HG03139 (cell line): ENCODE measurements at regions not wholly inside any gene's neighbourhood (a gene's known extent, or its start where the extent isn't known, plus 50 kb on each side); places are given as distances from the start of the nearest gene placed in this dataset.
"Not testable (repeated sequence)": the region's sequence is repeated elsewhere in the genome, so short reads cannot be mapped to it uniquely, and the experiment has no call there.

Source experiments
- ATAC-seq: cut with Tn5 transposase; IDR thresholded peaks from one replicate; pipeline ENCODE4 v1.9.1; 2021; ENCODE audit not compliant: unreplicated experiment

- no peak for ATAC-seq
Observed at GRCh38 chr1:232364654-232365382, 265.1 kb downstream of the SIPA1L2 start.

GRCh38 chr1:232363008-232363407, 266.9 kb downstream of the SIPA1L2 start:
- ATAC-seq: no peak

GRCh38 chr1:232357416-232357815, 272.5 kb downstream of the SIPA1L2 start:
- no peak for ATAC-seq

GRCh38 chr1:232355162-232356006, 274.5 kb downstream of the SIPA1L2 start:
- no peak for ATAC-seq

- no peak for ATAC-seq
Observed at GRCh38 chr1:232353001-232353400, 276.9 kb downstream of the SIPA1L2 start.

GRCh38 chr1:232352366-232352765, 277.6 kb downstream of the SIPA1L2 start:
- no peak for ATAC-seq

GRCh38 chr1:232351335-232351734, 278.6 kb downstream of the SIPA1L2 start:
- ATAC-seq: no peak

- ATAC-seq: no peak
Observed at GRCh38 chr1:232346844-232347243, 283.1 kb downstream of the SIPA1L2 start.

- ATAC-seq: no peak
Observed at GRCh38 chr1:232344791-232345399, 285.0 kb downstream of the SIPA1L2 start.

GRCh38 chr1:232344186-232344585, 285.7 kb downstream of the SIPA1L2 start:
- not testable (repeated sequence) for ATAC-seq

GRCh38 chr1:232340446-232340845, 289.5 kb downstream of the SIPA1L2 start:
- no peak for ATAC-seq

- no peak for ATAC-seq
Observed at GRCh38 chr1:232339073-232339472, 290.9 kb downstream of the SIPA1L2 start.

GRCh38 chr1:232335741-232336293, 294.1 kb downstream of the SIPA1L2 start:
- no peak for ATAC-seq

GRCh38 chr1:232335261-232335660, 294.7 kb downstream of the SIPA1L2 start:
- no peak for ATAC-seq

- no peak for ATAC-seq
Observed at GRCh38 chr1:232334811-232335210, 295.1 kb downstream of the SIPA1L2 start.

GRCh38 chr1:232334246-232334645, 295.7 kb downstream of the SIPA1L2 start:
- ATAC-seq: no peak

- ATAC-seq: no peak
Observed at GRCh38 chr1:232333419-232333767, 296.5 kb downstream of the SIPA1L2 start.

- ATAC-seq: not testable (repeated sequence)
Observed at GRCh38 chr1:232332710-232333418, 297.1 kb downstream of the SIPA1L2 start.

GRCh38 chr1:232329103-232329813, 300.7 kb downstream of the SIPA1L2 start:
- no peak for ATAC-seq

- ATAC-seq: no peak
Observed at GRCh38 chr1:232328486-232329102, 301.3 kb downstream of the SIPA1L2 start.
